Calu3 (cell line): ENCODE measurements at regions not wholly inside any gene's neighbourhood (a gene's known extent, or its start where the extent isn't known, plus 50 kb on each side); places are given as distances from the start of the nearest gene placed in this dataset.
A peak's percentile ranks its signal among the peaks of the same experiment; 100 is the strongest.

Source experiments
- BruUV-seq: library from RNA; stranded (reverse); fragments of 400-500 nt; replicated peaks from 2 replicates; lab custom pipeline; 2021; lab: Mats Ljungman, UMichigan
- CTCF ChIA-PET: fragments of 300-600 bp; sonication (Branson Sonifier 250); formaldehyde crosslinking; loops from one replicate; lab custom pipeline; 2022; ENCODE audit warnings: antibody characterized with exemption; lab: Charles Lee
- DNase-seq: peaks from one replicate; pipeline ENCODE4 v3.0.0; 2022
- H3K27ac Mint-ChIP-seq: one replicate; pipeline ENCODE4 v1.8.0; 2022; ENCODE audit warnings: mixed read lengths; ENCODE audit not compliant: unreplicated experiment
- H3K27me3 Mint-ChIP-seq: one replicate; pipeline ENCODE4 v1.8.0; 2022; ENCODE audit warnings: mixed read lengths; ENCODE audit not compliant: unreplicated experiment
- H3K36me3 Mint-ChIP-seq: one replicate; pipeline ENCODE4 v1.8.0; 2022; ENCODE audit warnings: mild to moderate bottlenecking, moderate library complexity, mixed read lengths; ENCODE audit not compliant: insufficient read depth, unreplicated experiment
- H3K4me1 Mint-ChIP-seq: one replicate; pipeline ENCODE4 v1.8.0; 2022; ENCODE audit warnings: mild to moderate bottlenecking, low read depth, mixed read lengths; ENCODE audit not compliant: unreplicated experiment
- H3K4me3 Mint-ChIP-seq: one replicate; pipeline ENCODE4 v1.8.0; 2022; ENCODE audit warnings: mild to moderate bottlenecking, low read depth, moderate library complexity, mixed read lengths; ENCODE audit not compliant: unreplicated experiment
- H3K9me3 Mint-ChIP-seq: one replicate; pipeline ENCODE4 v1.8.0; 2022; ENCODE audit warnings: low read depth, mixed read lengths; ENCODE audit not compliant: unreplicated experiment
- intact Hi-C: fragments of 100-400 bp; cut with micrococcal nuclease; formaldehyde crosslinking; loops from one replicate; pipeline ENCODE4 v1.10.0; 2022; ENCODE audit not compliant: unreplicated experiment
- TF ChIP-seq, protein P1 (sequence below): fragments of 200-600 bp; IDR thresholded peaks from one replicate; pipeline ENCODE4 v1.8.0; 2022; ENCODE audit warnings: antibody characterized with exemption; ENCODE audit not compliant: unreplicated experiment

DNA sequence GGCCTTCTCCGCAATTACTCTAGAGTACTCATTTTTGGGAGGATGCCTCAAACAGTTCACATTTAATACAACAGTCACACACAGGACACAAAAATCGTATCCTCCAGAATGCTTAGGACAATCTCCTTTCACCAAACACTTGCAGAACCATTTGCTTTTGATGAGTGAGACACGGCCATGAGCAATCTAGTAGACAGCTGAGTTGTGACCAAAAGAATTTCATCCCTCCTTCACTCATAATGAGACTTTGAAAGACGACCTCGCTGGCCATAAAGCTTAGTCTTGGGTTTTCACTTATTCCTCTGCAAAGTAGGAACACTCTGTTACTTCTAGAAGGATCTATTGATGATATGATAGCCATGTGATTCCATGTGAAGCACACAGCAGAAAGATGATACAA lies 87.5 kb upstream of the SLC35G4 start:
- H3K27ac Mint-ChIP-seq, result no peak overlapping the region
- BruUV-seq, result no TSS peak
- H3K4me3 Mint-ChIP-seq, result no peak overlapping the region
- no peaks in the 10 kb centered on the region for H3K36me3 Mint-ChIP-seq
- TF ChIP-seq, protein P1, sequence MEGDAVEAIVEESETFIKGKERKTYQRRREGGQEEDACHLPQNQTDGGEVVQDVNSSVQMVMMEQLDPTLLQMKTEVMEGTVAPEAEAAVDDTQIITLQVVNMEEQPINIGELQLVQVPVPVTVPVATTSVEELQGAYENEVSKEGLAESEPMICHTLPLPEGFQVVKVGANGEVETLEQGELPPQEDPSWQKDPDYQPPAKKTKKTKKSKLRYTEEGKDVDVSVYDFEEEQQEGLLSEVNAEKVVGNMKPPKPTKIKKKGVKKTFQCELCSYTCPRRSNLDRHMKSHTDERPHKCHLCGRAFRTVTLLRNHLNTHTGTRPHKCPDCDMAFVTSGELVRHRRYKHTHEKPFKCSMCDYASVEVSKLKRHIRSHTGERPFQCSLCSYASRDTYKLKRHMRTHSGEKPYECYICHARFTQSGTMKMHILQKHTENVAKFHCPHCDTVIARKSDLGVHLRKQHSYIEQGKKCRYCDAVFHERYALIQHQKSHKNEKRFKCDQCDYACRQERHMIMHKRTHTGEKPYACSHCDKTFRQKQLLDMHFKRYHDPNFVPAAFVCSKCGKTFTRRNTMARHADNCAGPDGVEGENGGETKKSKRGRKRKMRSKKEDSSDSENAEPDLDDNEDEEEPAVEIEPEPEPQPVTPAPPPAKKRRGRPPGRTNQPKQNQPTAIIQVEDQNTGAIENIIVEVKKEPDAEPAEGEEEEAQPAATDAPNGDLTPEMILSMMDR, result no peak
- intact Hi-C loops, result no loop called here
- no peaks in the 10 kb centered on the region for H3K9me3 Mint-ChIP-seq
- peaks cover 22% of the 10 kb centered on the region for H3K27me3 Mint-ChIP-seq
- CTCF ChIA-PET, result no interaction called here
- DNase-seq, result no peak
- no peaks in the 10 kb centered on the region for H3K4me1 Mint-ChIP-seq

DNA sequence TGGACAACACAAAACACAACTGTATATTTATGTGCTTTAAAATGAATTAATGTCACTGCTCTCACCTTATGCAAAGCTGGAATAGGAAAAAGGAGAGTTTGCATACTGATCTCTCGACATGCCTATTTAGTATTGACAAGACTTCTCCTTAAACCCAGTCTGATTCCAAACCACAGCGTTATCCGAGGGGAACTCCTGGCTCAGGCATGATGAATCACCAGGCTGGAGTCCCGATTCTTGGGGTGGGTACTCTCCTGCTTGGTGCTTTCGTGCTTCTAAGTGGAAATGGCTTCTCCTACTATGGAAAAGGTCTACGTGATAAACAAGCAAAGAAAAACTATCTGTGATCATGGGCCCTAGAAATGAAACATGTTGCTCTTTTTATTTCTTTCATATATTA lies 88.9 kb upstream of the SLC35G4 start:
- BruUV-seq, result no TSS peak
- no peak overlapping the region for H3K4me3 Mint-ChIP-seq
- no peaks in the 10 kb centered on the region for H3K36me3 Mint-ChIP-seq
- intact Hi-C loops, result no loop called here
- peaks cover 30% of the 10 kb centered on the region for H3K27me3 Mint-ChIP-seq
- H3K27ac Mint-ChIP-seq, result no peak overlapping the region
- H3K4me1 Mint-ChIP-seq, result no peaks in the 10 kb centered on the region
- no peaks in the 10 kb centered on the region for H3K9me3 Mint-ChIP-seq
- CTCF ChIA-PET, result no interaction called here
- no peak for DNase-seq
- TF ChIP-seq, protein P1, result no peak

DNA sequence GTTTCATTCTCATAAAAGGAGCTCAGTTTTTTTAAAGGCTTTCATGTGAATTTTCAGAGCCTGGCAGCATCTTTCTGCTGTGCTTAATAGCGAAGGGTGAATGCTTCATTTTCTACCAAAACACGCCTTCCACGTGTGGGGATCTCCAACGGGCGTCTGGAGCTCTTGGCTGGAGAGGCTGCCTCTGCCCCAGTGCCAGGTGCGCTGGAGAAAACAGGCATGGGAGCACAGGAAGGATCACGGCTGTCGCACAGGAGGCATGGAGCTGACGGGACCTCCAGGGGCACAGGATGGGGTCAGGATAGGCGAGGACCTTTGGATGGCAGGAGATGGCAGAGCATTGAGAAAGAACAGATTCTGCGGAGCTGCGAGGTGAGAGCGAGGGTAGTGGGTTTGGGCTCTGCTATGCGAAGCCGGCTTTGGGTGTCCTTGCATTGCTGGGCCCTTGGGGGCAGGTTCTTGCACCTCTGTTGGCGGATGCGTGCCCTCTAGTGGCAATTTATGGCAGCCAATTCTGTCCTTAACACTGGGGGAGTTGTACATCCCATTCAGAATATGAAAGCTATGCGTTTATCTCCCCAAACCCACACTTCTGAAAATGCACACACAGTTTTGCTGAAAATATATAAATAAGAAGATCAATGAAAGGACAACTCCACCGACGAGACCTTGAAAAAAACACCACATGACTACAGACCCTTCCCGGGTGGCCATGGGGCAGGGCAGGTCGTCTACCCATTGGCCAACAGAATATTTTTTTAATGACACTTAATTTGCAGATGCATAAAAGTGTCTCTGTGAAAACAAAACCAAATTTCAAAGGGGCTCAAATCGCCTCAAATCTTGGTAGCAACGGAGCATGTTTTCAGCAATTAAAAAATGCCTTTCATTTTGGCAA lies 90.4 kb upstream of the SLC35G4 start:
- no peak overlapping the region for H3K27ac Mint-ChIP-seq
- no peaks in the 10 kb centered on the region for H3K36me3 Mint-ChIP-seq
- no peak overlapping the region for H3K4me3 Mint-ChIP-seq
- TF ChIP-seq, protein P1, result peak; percentile 85
- H3K27me3 Mint-ChIP-seq, result peaks cover 34% of the 10 kb centered on the region
- no peaks in the 10 kb centered on the region for H3K9me3 Mint-ChIP-seq
- CTCF ChIA-PET, result interaction anchor here (0.8 to 1.5 kb wide), 2 partner anchors 19 to 34 kb away, joined by 3 to 6 read pairs; no protein-coding TSS in a partner anchor
- BruUV-seq, result no TSS peak
- peak; percentile 74 for DNase-seq
- no peaks in the 10 kb centered on the region for H3K4me1 Mint-ChIP-seq
- intact Hi-C loops, result loop anchor here (10.0 kb wide), 1 partner anchor 124 kb away; no protein-coding TSS in a partner anchor

DNA sequence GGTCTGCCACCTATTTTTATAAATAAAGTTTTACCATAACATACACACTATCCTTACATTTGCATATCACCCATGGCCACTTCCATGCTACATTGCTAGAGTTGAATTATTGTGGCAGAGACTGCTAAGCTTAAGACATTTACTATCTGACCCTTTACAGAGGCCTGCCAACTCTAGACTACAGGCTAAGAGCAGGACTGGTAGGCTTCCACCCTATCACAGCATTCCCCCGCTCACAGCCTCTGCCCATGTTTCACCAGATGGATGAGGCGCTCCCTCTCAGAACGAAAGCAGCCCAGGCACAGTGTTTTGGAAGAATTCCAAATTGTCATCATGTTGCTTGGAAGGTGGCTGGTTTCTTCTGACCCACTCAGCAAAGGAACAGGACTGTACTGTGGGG lies 91.7 kb upstream of the SLC35G4 start:
- Mint-ChIP-seq H3K4me1 (no peaks in the 10 kb centered on the region), H3K36me3 (no peaks in the 10 kb centered on the region), H3K4me3 (no peak overlapping the region), H3K9me3 (no peaks in the 10 kb centered on the region), H3K27ac (no peak overlapping the region), H3K27me3 (peaks cover 21% of the 10 kb centered on the region)
- no peak for DNase-seq
- CTCF ChIA-PET, result no interaction called here
- TF ChIP-seq, protein P1, result no peak
- intact Hi-C loops, result loop anchor here (10.0 kb wide), 1 partner anchor 123 kb away; no protein-coding TSS in a partner anchor
- BruUV-seq, result no TSS peak
